ENCODE measurements at regions not wholly inside any gene's neighbourhood (a gene's known extent, or its start where the extent isn't known, plus 50 kb on each side); places are given as distances from the start of the nearest gene placed in this dataset.

- TF ChIP-seq POLR2A (IDR thresholded peaks at IDR 0.05; ENCODE audit: low read depth, low read length) (no peak), PAX5 (IDR thresholded peaks at IDR 0.05; ENCODE audit: insufficient read depth, low read length, severe bottlenecking) (no peak), POLR2AphosphoS5 (IDR thresholded peaks at IDR 0.05; ENCODE audit: low read depth, low read length) (no peak), TAF1 (IDR thresholded peaks at IDR 0.05; ENCODE audit: low read depth, low read length) (no peak)
These were observed 101.5 kb upstream of the GABRA2 start for GRCh38 chr4:46491455-46491854.

Measured in GM12891 (cell line).